Activated T-helper 1 cell treated with anti-CD3 and anti-CD28 coated beads, Interleukin-12 subunit alpha, Interleukin-12 subunit beta, Interleukin-2, Interleukin-4 antibody, amounts not matched to agents 30 ng/mL and 10 ng/mL and 1 ng/mL, durations not matched to agents 14 hours and 24 hours and 36 hours (primary cell): ENCODE measurements at regions not wholly inside any gene's neighbourhood (a gene's known extent, or its start where the extent isn't known, plus 50 kb on each side); places are given as distances from the start of the nearest gene placed in this dataset.

Source experiments
- DNase-seq: peaks from one replicate; pipeline ENCODE4 v3.0.0; 2021; ENCODE audit warnings: low spot score
- H3K27ac Mint-ChIP-seq: one replicate; pipeline ENCODE4 v1.8.0; 2021; ENCODE audit warnings: mild to moderate bottlenecking, mixed read lengths
- H3K27me3 Mint-ChIP-seq: one replicate; pipeline ENCODE4 v1.8.0; 2022; ENCODE audit warnings: mild to moderate bottlenecking, moderate library complexity, mixed read lengths; ENCODE audit not compliant: insufficient read depth
- H3K36me3 Mint-ChIP-seq: one replicate; pipeline ENCODE4 v1.8.0; 2021; ENCODE audit warnings: low read depth, mixed read lengths
- H3K4me1 Mint-ChIP-seq: one replicate; pipeline ENCODE4 v1.8.0; 2021; ENCODE audit warnings: low read depth, mixed read lengths
- H3K4me3 Mint-ChIP-seq: one replicate; pipeline ENCODE4 v1.8.0; 2021; ENCODE audit warnings: mild to moderate bottlenecking, moderate library complexity, mixed read lengths
- H3K9me3 Mint-ChIP-seq: one replicate; pipeline ENCODE4 v1.8.0; 2021; ENCODE audit warnings: mixed read lengths
- intact Hi-C: fragments of 100-400 bp; cut with micrococcal nuclease; formaldehyde crosslinking; loops from one replicate; pipeline ENCODE4 v1.15.1; 2024

DNA sequence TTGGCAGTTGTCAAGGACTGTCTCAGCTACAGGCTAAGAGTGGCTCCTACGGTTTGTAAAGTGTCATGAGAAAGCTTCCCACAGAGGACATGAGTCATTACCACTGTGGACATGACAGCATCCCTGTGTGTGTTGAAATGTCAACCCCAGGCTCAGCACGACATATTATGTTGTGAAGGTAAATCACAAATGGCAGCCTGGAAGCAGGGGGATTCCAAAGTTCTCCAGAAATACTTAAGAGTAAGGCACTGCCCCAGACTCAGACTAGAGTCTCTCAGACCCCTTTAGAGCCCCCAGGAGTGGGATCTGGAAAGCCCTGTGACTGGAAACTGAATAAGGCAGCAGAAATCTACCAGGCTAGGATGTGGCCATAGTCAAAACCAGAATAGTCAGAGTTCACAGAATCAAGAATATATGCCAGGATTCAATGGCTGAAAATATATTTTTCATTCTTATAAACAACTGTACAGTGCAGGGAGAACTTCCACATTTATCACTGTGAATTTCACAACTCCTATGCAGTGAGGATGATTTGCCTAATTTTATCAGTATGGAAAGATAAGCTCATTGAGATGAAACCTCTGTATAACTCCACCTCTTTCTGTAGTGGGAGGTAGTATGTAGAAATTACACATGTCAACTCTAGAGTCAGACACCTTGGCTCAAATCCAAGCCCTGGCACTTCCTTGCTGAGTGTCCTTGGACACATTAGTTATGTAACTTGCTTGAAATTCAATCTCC lies 237.1 kb upstream of the CFAP20DC start:
- Mint-ChIP-seq H3K9me3 (peaks cover 5% of the 10 kb centered on the region), H3K36me3 (no peaks in the 10 kb centered on the region), H3K4me1 (peaks cover 37% of the 10 kb centered on the region), H3K4me3 (peak overlapping the region; percentile 1), H3K27me3 (no peaks in the 10 kb centered on the region), H3K27ac (peak overlapping the region; percentile 91)
- peak; percentile 29 for DNase-seq
- intact Hi-C loops: loop anchor here (1.0 to 10.0 kb wide), 14 partner anchors 40 to 901 kb away; no protein-coding TSS in a partner anchor

DNA sequence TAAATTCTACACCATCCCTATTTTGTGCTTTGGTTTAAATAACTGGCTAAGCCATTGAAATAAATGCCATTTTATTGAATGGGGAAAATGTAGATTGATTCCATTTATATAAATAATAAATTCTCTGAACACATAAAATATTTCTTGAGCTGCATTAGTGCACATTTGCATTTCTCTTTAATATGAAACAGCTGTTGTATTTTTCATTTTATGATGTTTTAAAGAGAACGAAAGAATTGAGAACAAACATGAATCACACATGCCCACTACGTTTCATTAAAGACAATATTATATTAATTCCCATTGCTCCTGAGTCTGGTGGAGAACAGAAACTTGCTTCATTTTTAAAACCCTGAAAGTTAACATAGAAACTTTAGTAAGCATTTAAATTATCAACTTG lies 235.7 kb upstream of the CFAP20DC start:
- Mint-ChIP-seq H3K27me3 (no peaks in the 10 kb centered on the region), H3K36me3 (no peaks in the 10 kb centered on the region), H3K4me1 (peaks cover 27% of the 10 kb centered on the region), H3K27ac (no peak overlapping the region), H3K9me3 (peaks cover 8% of the 10 kb centered on the region), H3K4me3 (no peak overlapping the region)
- intact Hi-C loops: loop anchor here (5.0 to 10.0 kb wide), 4 partner anchors 469 to 797 kb away; no protein-coding TSS in a partner anchor
- DNase-seq: no peak

DNA sequence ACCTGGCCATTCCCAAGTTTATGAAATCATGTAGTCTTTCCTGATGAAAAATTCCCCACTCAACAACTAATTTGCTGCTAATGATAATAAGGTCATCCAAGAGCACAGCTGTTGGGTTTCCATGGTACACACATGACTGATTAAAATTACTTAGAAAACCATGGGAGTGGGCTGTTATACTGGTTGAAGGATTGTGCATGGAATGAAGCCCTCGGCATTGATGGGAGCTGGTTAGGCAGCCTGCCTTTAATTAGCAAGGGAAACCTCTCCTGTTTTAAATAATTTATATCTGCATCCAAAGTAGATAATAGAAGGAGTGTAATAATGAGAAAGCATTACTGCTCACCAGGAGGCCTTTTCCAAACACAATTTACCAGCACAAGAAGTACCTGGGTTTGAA lies 235.1 kb upstream of the CFAP20DC start:
- Mint-ChIP-seq H3K27ac (no peak overlapping the region), H3K4me3 (no peak overlapping the region), H3K27me3 (no peaks in the 10 kb centered on the region), H3K36me3 (no peaks in the 10 kb centered on the region), H3K4me1 (peaks cover 23% of the 10 kb centered on the region), H3K9me3 (peaks cover 8% of the 10 kb centered on the region)
- intact Hi-C loops: loop anchor here (5.0 to 10.0 kb wide), 4 partner anchors 470 to 797 kb away; no protein-coding TSS in a partner anchor
- no peak for DNase-seq

DNA sequence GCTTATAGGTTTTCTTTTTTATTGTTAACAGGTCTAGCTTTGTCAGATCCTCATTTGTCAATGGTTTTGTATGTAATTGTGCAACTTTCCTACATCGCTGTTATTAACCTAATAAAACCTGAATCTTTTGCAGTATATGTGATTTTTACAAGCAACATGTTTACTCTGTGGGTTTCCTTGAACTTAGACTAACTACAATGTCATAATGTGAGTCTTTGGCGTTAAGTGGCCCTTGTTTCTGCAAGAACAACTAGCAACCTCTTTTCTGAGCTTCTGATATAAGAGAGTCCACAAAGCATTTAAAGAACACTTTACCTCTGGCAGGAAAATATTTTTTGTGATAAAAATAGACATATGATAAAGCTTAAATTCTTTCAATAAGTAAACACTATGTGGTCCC lies 230.3 kb upstream of the CFAP20DC start:
- intact Hi-C loops: loop anchor here (10.0 kb wide), 1 partner anchor 475 kb away; no protein-coding TSS in a partner anchor
- no peaks in the 10 kb centered on the region for H3K27me3 Mint-ChIP-seq
- H3K4me3 Mint-ChIP-seq: no peak overlapping the region
- H3K4me1 Mint-ChIP-seq: no peaks in the 10 kb centered on the region
- no peak overlapping the region for H3K27ac Mint-ChIP-seq
- no peaks in the 10 kb centered on the region for H3K36me3 Mint-ChIP-seq
- no peak for DNase-seq
- peaks cover 4% of the 10 kb centered on the region for H3K9me3 Mint-ChIP-seq

DNA sequence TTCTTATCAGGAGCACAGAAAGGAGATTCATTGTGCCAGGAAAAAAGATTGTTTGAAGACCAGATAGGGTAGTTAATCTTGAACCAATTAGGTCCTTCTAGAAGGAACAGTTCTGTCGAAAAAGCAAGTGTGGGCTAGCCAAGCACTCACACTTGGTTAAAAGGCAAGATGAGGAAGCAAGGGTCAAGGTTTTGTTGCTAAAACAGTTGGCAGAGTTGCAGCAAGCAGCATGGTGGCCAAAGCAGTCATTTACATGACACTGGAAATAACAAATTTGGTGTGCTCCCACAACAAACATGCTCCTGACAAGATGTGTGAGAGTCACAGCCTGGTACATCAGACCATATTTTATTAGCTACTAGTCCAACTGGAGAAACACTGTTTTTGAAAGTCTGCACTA lies 228.0 kb upstream of the CFAP20DC start:
- Mint-ChIP-seq H3K4me3 (no peak overlapping the region), H3K27ac (no peak overlapping the region), H3K4me1 (no peaks in the 10 kb centered on the region), H3K9me3 (peaks cover 4% of the 10 kb centered on the region), H3K36me3 (no peaks in the 10 kb centered on the region), H3K27me3 (no peaks in the 10 kb centered on the region)
- intact Hi-C loops: no loop called here
- no peak for DNase-seq

DNA sequence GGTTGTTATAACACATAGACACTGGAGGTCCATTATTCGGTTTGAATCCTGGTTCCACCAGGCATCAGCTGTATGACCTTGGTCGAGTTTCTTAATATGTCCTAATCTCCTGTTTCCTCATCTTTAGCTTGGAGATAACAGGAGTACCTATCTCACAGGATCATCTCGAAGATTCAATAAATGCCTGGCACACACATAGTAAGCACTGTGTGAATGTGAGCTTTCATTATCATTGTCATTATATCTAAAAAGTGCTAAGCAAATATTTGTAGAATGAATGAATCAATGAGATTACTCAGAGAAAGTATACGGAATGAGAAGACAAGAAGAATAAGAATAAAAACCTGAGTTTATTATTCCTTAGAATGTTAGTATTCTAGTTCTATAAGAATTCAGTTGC lies 227.4 kb upstream of the CFAP20DC start:
- Mint-ChIP-seq H3K27ac (no peak overlapping the region), H3K9me3 (peaks cover 4% of the 10 kb centered on the region), H3K27me3 (no peaks in the 10 kb centered on the region), H3K4me3 (no peak overlapping the region), H3K36me3 (no peaks in the 10 kb centered on the region), H3K4me1 (no peaks in the 10 kb centered on the region)
- no peak for DNase-seq
- intact Hi-C loops: no loop called here

DNA sequence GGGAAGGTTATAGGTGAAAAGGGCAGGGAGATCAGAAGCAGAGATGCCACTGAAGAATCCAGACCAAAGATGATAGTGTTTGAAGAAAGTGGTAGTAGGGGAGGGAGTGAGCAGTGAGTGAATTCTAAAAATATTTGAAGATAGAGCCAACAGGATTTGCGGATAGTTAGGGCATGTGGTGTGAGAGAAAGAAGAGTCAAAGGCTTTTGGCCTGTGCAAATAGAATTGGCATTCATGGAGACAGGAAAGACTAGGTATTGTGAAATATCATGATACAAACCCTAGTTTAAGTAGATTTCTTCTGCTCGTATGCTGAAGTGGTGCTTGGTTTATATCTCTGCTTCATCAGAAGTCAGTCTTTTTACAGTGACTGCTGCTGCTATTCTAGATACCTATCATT lies 224.2 kb upstream of the CFAP20DC start:
- Mint-ChIP-seq H3K4me3 (no peak overlapping the region), H3K4me1 (no peaks in the 10 kb centered on the region), H3K36me3 (no peaks in the 10 kb centered on the region), H3K27ac (no peak overlapping the region), H3K27me3 (no peaks in the 10 kb centered on the region), H3K9me3 (no peaks in the 10 kb centered on the region)
- no peak for DNase-seq
- intact Hi-C loops: no loop called here

DNA sequence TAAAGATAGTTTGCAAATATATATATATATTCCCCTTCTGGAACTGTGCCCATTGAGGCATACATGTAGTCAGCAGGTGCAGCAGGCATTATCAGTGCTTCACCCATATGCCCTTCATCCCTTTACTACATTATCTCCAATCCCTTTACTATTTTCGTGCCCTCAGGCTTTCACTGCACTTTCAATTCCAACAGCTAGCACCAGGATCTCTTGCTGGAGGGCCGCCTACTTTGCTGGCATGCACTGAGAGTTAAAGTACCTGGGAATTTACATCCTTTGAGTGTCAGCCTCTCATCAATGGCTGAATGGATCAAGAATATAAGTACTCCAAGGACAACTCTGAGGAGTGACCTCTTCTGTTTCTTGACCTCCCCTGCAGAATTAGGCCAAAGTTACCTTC lies 222.1 kb upstream of the CFAP20DC start:
- H3K4me3 Mint-ChIP-seq: no peak overlapping the region

DNA sequence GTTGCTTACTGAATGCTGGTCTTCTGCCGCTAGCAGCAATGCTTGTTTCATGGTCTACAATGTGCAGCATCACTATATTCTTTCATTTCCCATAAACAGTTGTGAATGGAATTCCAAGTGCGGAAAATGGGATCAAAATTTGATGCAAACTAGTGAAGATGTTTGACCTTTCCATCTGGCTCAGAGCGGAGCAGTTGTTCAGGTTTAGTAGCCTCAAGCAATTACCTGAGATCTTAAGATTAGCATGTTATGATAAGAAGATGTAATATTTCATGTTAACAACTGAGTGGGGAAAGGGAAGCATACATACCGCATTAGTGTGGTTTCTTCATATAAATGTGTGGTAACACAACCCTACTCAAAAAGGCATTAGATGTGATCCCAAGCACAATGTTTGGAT lies 221.1 kb upstream of the CFAP20DC start:
- Mint-ChIP-seq H3K4me1 (no peaks in the 10 kb centered on the region), H3K36me3 (no peaks in the 10 kb centered on the region), H3K27ac (no peak overlapping the region), H3K9me3 (no peaks in the 10 kb centered on the region), H3K4me3 (no peak overlapping the region), H3K27me3 (no peaks in the 10 kb centered on the region)
- no peak for DNase-seq
- intact Hi-C loops: no loop called here

More for the DNA sequence above, 222.1 kb upstream of the CFAP20DC start:
- intact Hi-C loops: no loop called here
- no peak overlapping the region for H3K27ac Mint-ChIP-seq
- H3K4me1 Mint-ChIP-seq: no peaks in the 10 kb centered on the region
- H3K9me3 Mint-ChIP-seq: no peaks in the 10 kb centered on the region
- no peaks in the 10 kb centered on the region for H3K36me3 Mint-ChIP-seq
- no peaks in the 10 kb centered on the region for H3K27me3 Mint-ChIP-seq
- no peak for DNase-seq

DNA sequence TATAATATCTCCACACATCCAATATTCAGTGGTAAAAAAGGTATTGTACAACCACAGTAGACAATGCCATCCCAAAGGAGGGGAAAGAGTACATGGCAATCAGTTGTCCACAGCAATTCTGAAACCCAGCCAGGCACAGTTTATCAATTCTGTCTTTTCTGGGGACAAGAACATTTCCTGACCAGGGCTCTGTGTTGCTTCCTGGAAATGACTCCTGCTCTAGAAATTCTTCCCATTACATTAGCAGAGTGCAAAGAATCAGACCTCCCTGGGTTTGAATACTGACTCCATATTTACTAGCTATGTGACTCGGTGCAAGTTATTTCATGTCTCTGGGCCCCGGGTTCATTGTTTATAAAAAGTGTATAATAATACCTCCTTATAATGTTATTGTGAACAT lies 220.4 kb upstream of the CFAP20DC start:
- intact Hi-C loops: no loop called here
- no peaks in the 10 kb centered on the region for H3K36me3 Mint-ChIP-seq
- H3K4me1 Mint-ChIP-seq: no peaks in the 10 kb centered on the region
- no peaks in the 10 kb centered on the region for H3K27me3 Mint-ChIP-seq
- H3K9me3 Mint-ChIP-seq: no peaks in the 10 kb centered on the region
- no peak overlapping the region for H3K27ac Mint-ChIP-seq
- no peak for DNase-seq
- H3K4me3 Mint-ChIP-seq: no peak overlapping the region

DNA sequence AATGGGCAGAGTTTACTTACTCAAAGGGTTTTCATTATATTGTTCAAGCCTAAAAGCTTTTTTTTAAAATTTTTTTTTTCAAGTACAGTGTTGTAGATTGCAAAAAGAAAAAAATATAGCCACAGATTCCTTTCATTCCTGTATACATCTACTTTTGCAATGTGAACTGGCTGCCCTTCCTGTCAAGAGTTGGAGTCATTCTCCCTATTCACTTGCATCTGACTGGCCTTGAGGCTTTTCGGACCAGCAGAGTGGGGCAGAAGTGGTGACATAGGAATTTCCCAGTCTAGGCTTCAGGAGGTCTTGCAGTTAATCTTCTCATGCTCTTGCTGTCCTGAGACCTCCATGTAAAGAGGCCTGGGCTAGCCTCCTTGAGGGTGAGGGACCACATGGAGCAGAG lies 218.3 kb upstream of the CFAP20DC start:
- intact Hi-C loops: no loop called here
- Mint-ChIP-seq H3K36me3 (no peaks in the 10 kb centered on the region), H3K27me3 (no peaks in the 10 kb centered on the region), H3K4me3 (no peak overlapping the region), H3K27ac (no peak overlapping the region), H3K4me1 (no peaks in the 10 kb centered on the region), H3K9me3 (peaks cover 14% of the 10 kb centered on the region)
- DNase-seq: no peak

DNA sequence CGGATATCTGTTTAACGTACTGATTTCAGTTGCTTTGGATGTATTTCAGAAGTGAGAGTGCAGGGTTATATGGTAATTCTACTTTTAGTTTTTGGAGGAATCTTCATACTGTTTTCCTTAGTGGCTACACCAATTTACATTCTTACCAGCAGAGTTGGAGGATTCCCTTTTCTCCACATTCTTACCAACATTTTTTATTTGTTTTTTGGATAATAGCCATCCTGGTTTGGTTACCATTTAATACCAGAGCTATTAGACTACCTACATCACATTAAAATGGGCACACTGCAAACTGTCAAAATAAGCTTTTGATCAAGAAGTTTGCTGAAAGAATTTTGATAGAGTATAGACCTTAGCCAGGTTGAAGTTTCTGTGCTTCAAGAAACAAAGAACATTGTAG lies 217.2 kb upstream of the CFAP20DC start:
- no peak overlapping the region for H3K27ac Mint-ChIP-seq
- no peaks in the 10 kb centered on the region for H3K36me3 Mint-ChIP-seq
- intact Hi-C loops: no loop called here
- no peaks in the 10 kb centered on the region for H3K27me3 Mint-ChIP-seq
- peaks cover 14% of the 10 kb centered on the region for H3K9me3 Mint-ChIP-seq
- no peaks in the 10 kb centered on the region for H3K4me1 Mint-ChIP-seq
- H3K4me3 Mint-ChIP-seq: no peak overlapping the region
- DNase-seq: no peak

DNA sequence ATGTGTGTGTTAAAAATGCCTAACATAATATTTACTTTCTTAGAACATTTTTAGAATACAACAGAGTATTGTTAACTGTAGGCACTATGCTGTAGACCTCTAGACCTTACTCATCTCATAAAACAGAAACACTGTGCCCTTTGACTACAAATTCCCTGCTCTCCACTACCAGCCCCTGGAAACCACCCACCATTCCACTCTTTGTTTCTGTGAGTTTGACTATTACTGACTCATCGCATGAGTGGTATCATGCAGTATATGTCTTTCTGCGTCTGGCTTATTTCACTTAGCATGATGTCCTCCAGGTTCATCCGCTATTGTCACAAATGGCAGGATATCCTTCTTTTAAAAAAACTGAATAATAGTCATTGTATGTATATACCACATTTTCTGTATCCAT lies 216.7 kb upstream of the CFAP20DC start:
- no peak for DNase-seq
- Mint-ChIP-seq H3K27me3 (no peaks in the 10 kb centered on the region), H3K27ac (no peak overlapping the region), H3K4me3 (no peak overlapping the region), H3K36me3 (no peaks in the 10 kb centered on the region), H3K4me1 (no peaks in the 10 kb centered on the region), H3K9me3 (peaks cover 14% of the 10 kb centered on the region)
- intact Hi-C loops: no loop called here

DNA sequence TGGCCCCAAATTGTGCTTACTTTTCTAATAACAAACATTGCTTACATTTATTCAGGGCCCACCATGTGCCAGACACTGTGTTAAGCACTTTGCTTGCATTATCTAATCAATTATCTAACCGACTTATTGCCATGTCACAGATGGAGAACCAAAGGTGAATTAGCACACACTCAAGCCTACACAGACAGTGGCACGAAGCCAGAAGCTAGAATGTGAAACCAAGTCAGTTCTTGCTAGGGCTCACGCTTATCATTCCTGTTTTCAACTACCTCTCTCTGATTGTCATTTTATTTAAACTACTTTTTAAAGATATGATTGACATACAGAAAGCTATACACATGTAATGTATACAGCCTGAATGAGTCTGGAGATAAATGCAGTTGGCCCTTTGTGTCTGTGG lies 215.7 kb upstream of the CFAP20DC start:
- no peaks in the 10 kb centered on the region for H3K4me1 Mint-ChIP-seq
- no peak overlapping the region for H3K4me3 Mint-ChIP-seq
- H3K9me3 Mint-ChIP-seq: peaks cover 14% of the 10 kb centered on the region
- H3K27ac Mint-ChIP-seq: no peak overlapping the region
- no peaks in the 10 kb centered on the region for H3K27me3 Mint-ChIP-seq
- intact Hi-C loops: no loop called here
- no peaks in the 10 kb centered on the region for H3K36me3 Mint-ChIP-seq
- DNase-seq: no peak
